ENCODE measurements at regions not wholly inside any gene's neighbourhood (a gene's known extent, or its start where the extent isn't known, plus 50 kb on each side); places are given as distances from the start of the nearest gene placed in this dataset.

DNA sequence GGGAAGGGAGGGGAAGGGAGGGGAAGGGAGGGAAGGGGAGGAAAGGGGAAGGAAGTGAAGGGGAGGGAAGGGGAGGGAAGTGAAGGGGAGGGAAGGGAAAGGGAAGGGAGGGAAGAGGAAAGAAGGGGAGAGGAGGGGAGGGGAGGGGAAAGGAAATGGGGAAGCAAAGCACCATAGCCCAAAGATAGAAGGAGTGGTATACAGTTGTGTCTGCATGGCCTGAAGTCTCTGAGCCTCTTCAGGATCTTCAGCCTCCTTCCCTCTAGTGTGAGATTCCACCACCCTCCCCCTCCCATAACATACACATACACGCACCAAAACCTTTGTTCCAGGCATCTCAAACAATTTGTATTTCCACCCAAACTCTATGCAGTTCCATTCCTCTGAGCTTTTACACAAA lies 96.2 kb upstream of the SERP2 start:
- DNase-seq, result no peak

DNA sequence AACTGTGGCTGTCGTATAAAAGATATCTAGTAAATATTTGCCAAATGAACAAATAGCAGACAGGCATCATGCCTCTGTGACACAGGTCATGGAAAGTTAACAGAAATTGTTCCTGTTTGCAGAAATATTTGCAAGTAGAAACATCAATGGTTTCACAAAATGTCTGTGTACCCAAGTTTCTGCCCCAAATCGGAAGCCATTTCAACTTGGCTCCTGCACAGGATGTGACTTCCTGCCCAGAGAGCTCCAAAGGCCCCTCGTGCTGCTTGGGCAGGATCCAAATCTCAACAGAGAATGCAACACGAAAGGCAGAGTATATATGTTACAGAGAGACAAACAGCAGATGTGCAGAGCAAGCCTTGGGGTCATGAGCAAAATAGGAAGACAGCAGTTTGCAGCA lies 95.5 kb upstream of the SERP2 start:
- peak in 1 of 3 donors; percentile 59 for DNase-seq

DNA sequence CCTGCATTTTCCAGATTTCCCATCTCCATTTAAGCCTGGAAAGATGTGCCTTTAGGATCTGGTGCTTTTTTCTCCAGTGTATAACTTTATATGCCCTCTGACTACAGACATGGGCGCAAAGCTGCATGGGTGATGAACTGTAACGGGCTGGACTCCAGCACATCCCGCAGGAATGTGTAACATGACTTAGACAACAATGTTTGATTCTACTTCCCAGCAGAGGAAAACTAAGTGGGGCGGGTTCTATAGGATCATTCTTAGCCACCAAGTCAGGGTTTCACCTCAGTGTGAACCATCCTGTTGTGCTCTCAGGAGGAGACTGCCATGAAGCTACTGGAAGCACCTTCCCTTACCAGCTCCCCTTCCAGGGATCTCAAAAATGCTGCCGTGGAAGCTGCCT lies 93.2 kb upstream of the SERP2 start:
- no peak for DNase-seq

DNA sequence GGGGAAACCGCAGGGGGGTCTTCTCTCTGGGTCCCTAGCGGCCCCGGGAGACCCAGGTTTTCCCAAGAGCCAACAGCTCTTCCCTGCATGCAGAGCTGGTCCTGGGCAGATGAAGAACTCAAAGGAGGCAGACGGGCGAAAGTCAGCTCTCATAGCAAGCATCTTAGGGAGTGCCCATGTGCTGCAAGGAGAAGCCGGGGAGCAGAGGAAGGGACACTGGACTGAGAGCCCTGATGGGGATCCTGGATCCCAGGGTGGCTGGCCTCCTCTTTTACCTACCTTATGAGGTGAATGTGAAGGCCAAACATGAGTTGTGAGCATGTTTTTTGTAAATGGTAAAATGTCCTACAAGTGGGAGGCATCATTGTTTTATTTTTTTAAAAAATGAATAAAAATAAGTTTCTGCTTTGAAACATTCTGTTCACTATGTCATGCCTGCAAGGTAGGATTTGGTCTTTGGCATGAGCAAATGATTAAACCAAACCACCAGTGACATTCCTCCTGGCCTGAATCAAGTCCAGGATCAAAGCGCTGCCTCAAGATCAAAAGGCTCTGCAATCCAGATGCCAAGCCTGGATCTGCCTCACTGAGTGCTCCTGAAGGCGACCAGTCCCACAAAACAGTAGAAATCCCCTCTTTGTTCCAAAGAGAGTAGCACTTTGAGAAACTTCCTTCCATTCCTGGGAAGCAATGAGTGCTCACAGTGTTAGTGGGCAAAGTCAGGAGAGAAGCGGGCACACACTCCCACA lies 92.2 kb upstream of the SERP2 start:
- no peak for DNase-seq

DNA sequence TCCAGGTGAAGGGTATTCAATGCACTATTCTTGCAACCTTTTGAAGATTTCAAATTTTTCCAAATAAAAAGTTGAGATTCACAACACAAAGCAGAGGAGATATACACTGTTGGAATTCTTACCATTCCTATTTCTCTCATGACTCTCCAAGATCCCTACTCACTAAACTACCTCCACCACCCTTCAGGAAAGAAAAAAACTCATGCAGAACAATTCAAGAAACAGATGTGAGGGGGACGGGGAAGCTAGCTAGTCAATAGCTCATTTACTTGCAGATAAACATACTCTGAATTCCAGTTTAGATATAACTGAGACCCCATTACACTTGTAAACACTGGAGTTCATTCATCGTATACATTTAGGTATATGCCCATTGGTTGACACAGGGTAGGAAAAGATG lies 90.0 kb upstream of the SERP2 start:
- DNase-seq, result no peak

DNA sequence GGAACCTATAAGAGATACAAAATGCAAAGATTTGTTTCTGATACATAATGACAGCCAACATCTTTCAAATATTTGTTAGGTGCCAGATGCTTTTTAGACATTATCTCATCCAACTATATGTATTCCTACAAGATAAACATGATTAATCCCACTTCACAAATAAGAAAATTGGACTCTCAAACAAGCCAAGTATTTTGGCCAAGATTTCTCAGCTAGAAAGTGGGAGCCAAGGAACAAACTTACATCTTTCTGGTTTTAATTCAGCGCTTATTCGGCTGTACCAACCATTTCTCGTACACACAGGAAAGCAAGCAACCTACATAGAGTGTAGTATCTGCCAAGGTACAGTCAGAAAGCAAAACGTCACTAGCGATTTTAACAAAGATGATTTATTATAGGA lies 85.7 kb upstream of the SERP2 start:
- peak in 2 of 3 donors; percentile 51 to 76 for DNase-seq

DNA sequence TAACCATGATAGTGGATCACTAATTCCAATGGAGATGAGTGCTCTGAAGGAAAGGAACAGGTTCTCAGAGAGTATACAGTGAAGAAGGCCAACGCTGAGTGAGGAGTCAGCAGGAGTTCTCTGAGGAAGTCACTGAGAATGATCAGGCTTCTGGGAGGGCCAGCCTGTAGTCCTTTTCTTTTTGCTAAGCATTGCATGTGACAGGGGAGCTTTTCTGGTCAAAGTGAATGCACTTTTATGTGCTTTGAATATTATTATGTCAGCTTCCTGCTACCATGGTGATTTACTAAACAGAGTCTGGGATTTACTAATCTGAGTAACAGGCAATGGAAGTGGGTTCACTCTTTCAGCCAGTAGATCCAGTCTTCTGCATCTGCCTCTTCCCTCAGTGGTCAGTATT lies 81.1 kb upstream of the SERP2 start:
- DNase-seq, result peak in 2 of 3 donors; percentile 46 to 65

DNA sequence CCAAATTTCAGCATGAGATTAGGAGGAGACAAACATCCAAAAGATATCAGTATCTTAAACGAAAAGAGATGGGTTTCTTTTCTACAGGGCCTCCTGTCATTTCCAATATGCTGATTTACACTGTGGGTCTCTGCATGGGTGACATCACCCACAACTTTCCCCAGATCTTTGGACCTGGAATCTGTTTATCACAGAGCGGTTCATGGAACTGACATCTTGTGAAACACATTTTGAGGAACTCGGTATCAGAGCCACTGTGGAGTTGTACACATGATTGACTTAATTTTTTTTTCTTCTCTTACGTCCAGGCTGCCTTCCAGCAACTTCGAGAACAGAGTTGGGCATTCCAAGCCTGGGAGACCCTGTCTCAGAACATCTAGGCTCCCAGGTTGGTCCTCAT lies 80.2 kb upstream of the SERP2 start:
- no peak for DNase-seq

DNA sequence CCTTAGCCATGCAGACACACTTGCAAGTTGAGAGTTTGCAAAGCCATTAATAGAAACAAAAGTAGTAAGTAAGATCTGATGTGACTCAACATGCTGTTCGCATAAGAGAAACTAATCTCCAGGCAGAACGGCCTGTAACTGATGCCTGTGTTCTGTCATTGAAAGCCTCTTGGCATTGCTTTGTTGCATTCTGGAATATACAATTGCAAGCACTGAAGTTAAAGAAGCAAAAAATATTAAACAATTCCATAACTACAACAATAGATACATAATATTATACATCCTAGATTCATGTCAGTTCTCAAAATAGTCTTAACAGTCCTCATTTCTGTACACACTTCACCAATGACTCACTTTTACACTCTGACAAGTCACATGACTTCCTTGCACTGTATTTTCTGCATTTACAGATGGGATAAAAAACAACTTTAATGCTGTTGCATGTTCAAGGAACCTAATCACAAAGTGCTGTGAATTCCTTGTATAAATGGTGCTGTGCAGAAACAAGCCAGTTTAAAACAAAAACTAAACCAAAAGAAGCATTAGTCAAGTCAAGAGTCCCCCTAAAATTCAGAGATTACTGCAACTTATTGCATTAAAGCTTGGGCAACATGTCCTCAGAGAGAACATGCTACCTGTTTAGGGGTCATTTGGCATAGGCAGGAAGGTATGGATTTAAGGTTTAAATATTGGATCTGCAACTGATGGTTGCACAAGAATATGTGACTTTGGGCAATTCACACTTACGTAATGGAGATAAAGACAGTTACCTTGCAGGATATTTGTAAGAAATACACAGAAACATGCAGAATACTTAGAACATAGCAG lies 79.5 kb upstream of the SERP2 start:
- no peak for DNase-seq

DNA sequence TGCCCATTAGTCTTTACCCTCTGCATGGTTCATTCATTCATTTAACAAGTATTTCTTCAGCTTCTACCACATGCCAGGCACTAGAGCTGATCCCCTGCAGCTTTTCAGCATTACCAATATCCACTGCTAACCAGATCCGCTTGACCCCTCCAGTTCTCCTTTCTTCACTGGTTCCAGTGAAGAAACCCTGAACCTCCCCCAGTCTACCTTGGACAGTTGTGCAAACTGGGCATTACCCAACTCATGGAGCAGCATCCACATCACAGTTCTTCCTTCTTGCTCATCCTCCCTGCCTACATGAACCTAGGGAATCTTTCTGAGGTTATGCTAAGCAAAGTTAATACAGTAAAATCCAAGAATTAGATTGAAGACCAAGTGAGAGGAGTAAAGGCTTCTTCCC lies 78.7 kb upstream of the SERP2 start:
- no peak for DNase-seq

DNA sequence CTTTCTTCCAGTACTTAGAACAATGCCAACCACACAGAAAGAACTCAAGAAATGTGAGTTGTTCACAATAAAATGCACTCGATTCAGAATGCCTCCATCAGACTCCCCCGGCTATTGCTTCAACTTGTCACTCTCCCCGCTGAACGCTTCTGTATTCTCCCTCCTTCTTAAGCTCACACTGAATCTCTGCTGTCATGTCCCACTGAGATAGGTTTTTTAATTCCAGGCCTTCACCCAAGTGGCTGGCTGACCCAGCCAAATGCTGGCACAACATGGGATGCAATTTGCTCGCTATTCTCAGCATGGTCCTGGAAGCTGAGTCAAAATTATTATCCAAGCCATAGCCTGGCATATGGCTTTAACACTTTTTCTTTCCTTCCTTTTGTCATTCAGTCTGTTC lies 76.8 kb upstream of the SERP2 start:
- DNase-seq, result no peak

DNA sequence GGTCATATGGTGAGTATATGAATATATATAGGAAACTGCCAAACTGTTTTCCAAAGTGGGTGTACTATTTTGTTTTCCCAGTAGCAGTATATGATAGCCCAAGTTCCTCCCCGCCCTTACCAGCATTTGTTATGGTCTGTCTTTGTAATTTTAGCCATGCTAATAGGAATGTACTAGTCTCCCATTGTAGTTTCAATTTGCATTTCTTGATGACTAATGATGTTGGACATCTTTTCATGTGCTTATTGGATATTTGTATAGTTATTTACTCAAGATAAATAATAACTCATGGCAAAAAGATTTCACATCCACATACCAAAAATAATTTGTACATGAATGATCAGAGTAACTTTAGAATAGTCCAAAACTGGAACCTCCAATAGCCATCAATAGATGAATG lies 75.3 kb upstream of the SERP2 start:
- no peak for DNase-seq

DNA sequence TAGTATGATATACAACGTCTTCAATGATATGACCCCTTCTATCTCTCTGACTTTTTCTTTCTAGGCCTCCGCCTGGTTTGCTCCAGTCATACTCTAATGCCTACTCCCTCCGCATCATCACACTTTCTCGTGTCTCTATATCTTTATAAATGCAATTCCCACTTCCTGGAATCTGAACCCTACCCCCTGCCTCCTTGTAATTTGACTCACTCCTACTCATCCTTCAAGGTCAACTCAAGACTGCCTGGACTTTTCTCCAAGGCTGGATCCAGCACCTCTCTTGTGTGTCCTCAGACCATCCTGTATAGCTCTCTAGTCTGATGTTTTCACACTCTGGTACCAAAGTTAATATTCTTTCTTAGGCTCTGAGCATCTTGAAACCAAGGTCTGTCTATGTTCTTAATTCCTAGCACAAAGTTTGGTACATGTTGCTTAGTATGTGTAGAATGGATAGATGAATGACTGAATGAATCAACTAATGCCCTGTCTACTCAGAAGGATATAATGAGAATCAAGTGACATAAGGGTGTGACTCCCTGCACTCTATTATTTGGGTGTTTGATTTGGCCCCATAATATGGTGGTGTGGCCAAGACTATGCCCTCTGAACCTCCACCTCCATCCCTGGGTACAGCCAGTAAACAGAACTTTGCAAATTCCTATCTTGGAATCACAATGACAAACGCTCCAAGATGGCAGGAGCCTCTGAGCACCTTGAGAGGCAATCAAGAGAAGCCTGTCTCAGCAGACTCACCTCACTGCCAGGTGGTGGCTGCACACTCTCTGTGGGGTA lies 74.3 kb upstream of the SERP2 start:
- DNase-seq, result no peak

DNA sequence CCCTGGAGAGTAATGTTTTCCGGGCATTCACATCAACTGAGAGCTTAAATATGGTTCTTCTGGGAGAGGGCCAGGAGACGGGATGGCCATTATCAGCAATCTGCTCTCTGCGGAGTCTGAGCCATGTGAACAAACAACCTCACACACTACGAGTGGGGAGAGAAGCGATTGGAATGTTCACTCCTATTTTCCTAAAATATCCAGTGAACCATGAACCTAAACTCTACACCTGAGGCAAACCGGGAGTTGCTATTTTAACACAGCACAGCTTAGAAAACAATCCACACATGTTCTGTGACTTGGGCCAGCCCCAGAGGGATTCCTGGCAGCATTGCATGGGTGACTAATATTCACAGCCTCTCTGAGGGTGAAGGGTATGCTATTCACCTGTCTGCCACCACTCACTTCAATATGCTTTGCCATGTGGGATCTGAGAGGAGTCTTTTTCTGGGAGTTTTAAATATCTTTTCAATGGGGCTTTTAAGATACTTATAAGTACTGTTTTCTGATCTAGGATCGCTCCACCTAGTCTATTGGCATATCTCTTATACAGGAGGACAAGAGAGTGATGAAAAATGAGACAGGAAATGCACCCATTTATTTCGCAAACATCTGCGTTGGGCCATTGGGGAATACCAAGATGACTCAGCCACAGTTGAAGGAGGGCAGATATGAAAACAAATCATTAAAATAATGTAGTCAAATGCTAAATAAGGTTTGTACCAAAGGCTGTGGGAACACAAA lies 72.6 kb upstream of the SERP2 start:
- DNase-seq, result no peak

DNA sequence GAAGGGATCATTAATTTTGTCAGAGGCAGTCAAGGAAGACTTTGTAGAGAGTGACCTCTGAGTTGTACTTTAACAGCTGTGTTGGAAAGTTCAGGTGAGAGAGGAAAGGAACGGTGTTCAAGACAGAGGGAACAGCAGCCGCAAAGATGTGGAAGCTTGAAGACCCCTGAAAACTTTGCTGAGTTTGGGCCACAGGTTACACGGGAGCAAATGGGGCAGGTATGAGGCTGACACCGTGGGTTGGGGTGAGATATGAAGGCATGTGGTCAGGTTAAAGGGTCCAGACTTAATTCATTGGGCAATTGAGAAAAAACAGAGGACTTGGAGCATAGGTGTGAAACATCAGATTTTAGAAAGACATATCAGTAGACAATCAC lies 72.0 kb upstream of the SERP2 start:
- DNase-seq, result no peak

DNA sequence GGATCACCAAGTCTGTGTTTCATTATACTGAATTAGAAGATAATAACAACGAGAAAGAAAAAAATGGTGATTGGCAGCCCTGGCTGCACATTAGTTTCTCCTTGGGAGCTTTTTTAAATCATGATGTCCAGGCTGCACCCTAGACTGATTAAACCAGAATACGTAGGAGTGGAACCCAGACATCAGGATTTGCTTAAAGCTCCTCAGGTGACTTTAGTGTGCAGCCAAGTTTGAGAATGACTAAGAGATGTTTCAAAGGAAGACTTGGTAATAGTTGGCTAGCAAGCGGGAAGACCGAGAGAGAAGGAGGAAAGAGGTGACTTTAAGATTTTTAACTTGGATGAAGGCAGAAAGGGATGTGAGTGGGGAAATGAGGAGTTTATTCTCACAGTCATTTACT lies 71.4 kb upstream of the SERP2 start:
- DNase-seq, result no peak

DNA sequence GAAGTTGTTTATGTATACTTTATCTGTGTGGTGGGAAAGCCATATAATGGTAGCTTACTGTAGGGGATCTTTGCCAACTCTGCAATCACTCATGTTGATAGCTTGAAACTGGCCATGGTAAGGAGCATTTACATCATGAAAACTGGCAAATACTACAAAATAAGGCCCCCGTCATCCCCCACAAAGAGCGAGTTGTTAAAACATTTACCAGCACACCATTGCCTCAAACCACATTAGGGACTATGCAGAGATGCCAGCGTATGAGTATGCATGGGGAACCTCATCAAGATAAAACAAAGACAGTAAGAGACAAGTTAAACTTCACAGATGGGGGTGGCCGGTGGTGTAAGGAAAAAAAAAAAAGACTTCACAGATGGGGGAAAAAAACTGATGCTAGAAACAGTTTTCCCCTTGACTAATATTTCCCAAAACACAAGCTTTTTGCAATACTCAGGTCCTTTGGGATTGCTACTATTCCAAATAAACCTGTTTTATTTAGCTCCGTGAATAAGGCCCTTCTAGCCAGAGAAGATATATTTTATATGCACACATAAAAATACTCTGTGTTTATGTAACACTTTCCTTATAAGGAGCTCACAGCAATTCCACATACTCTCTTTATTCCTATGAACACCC lies 70.6 kb upstream of the SERP2 start:
- no peak for DNase-seq

DNA sequence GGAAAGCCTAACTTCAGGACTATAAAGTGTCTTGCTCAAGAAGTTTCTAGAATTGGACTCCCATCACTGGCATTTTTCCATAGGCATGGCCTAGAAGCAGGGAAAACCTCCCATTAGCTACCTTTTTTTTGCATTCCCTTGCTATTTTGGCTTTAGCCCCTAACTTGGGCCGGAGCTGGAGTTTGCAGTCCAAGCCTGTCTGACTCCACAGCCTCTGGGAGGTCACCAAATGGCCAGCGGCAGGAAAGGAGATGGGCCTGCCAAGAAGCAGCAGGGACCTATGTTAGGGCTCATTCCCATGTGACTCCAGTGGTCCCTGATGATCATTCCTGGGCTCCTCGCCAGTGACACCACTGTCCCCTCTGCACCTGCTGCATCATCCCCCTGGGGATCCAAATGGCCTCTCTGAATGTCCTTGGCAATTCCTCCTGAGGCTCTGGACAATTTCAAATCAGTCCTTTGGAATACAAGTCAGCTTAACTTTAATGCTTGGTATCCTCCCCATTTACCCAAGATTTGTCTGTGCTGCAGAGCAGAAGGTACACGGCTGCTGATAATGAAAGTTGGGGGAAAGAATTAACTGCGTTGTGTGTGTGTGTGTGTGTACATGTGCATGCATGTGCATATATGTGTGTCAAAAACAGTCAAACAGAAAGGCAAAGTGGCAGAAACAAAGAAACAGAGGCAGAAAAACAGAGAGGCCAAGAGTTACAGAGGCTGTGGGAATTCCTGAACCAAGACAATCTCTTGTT lies 69.8 kb upstream of the SERP2 start:
- peak; percentile 61 to 88 (median 68) for DNase-seq

DNA sequence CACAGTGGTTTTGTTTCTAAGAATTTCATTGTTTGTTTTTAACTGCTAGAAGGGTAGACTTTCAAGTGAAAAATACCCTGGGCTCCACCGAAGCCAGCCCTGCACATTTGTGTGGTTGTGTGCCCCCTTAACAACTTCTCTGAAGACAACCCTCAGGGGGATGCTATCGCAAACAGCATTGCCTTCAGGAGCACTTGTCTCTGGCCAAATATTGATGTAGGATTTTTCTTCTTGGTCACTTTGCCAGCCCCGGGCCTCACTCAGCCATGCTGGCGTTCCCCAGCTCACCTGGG lies 69.2 kb upstream of the SERP2 start:
- no peak for DNase-seq

DNA sequence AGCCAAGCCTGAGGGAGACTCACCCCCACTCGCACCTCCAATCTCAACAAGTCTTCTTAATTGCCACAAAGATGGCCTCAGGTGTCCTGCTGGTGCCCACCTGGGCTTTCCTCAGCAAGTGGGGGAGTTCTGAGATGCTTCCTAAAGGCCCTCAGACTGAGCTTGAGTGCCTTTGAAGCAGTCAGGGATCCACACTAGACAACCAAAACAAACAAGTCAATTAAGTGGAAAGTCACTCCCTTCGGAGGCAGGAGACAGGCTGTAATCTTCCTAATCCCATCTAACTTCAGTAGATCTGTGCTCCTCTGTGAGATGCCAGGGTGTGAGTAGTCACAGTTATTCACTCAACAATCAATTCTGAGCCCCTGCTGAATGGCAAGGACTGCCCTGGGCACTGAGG lies 68.3 kb upstream of the SERP2 start:
- DNase-seq, result no peak

DNA sequence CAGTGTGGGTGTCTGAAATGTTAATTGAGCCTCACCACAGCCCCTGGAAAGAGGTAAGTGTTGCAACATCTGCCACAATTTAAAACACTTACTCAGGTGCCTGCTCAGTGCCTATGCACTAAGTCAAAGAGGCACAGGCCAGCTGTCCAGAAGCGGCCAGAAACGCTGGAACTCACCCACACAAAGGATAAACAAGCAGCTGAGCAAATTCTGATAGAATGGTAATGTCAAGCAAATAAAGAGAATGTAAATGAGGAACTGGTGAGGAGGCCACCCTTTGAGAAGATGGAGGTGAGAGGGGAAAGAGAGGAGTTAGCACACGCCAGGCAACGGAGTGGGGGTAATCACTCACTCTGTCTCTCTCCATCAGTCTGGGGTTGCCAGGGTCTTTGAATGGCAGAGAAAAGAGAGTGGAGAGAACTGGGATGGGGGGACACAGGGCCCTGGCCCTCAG lies 67.7 kb upstream of the SERP2 start:
- DNase-seq, result no peak
